GM21390 (cell line): ENCODE measurements at regions not wholly inside any gene's neighbourhood (a gene's known extent, or its start where the extent isn't known, plus 50 kb on each side); places are given as distances from the start of the nearest gene placed in this dataset.
"Not testable (repeated sequence)": the region's sequence is repeated elsewhere in the genome, so short reads cannot be mapped to it uniquely, and the experiment has no call there.

ENCODE experiments used
- ATAC-seq: cut with Tn5 transposase; IDR thresholded peaks from one replicate; pipeline ENCODE4 v1.9.1; 2021; ENCODE audit not compliant: unreplicated experiment

- no peak for ATAC-seq
These were observed 154.4 kb downstream of the OXSM start for GRCh38 chr3:25944329-25944728.

- no peak for ATAC-seq
These were observed 155.5 kb downstream of the OXSM start for GRCh38 chr3:25945366-25945765.

- no peak for ATAC-seq
These were observed 155.9 kb downstream of the OXSM start for GRCh38 chr3:25945836-25946235.

GRCh38 chr3:25952133-25952532 is 162.2 kb downstream of the OXSM start:
- ATAC-seq = no peak

- ATAC-seq = no peak
These were observed 167.1 kb downstream of the OXSM start for GRCh38 chr3:25957026-25957425.

GRCh38 chr3:25960776-25961175 is 170.9 kb downstream of the OXSM start:
- no peak for ATAC-seq

- no peak for ATAC-seq
These were observed 172.4 kb downstream of the OXSM start for GRCh38 chr3:25962255-25962654.

GRCh38 chr3:25964141-25964540 is 174.3 kb downstream of the OXSM start:
- no peak for ATAC-seq

GRCh38 chr3:25967385-25967784 is 177.5 kb downstream of the OXSM start:
- ATAC-seq = no peak

GRCh38 chr3:25971736-25972135 is 181.8 kb downstream of the OXSM start:
- no peak for ATAC-seq

- no peak for ATAC-seq
These were observed 183.2 kb downstream of the OXSM start for GRCh38 chr3:25973122-25973521.

- ATAC-seq = no peak
These were observed 192.9 kb downstream of the OXSM start for GRCh38 chr3:25982756-25983155.

GRCh38 chr3:25985621-25986020 is 195.7 kb downstream of the OXSM start:
- no peak for ATAC-seq

- ATAC-seq = no peak
These were observed 202.7 kb downstream of the OXSM start for GRCh38 chr3:25992606-25993005.

- no peak for ATAC-seq
These were observed 214.3 kb downstream of the OXSM start for GRCh38 chr3:26004172-26004571.

- no peak for ATAC-seq
These were observed 221.4 kb downstream of the OXSM start for GRCh38 chr3:26011276-26011675.

GRCh38 chr3:26012241-26012745 is 222.4 kb downstream of the OXSM start:
- no peak for ATAC-seq

- ATAC-seq = no peak
These were observed 225.9 kb downstream of the OXSM start for GRCh38 chr3:26015752-26016151.

- no peak for ATAC-seq
These were observed 229.0 kb downstream of the OXSM start for GRCh38 chr3:26018889-26019288.

- ATAC-seq = not testable (repeated sequence)
These were observed 234.3 kb downstream of the OXSM start for GRCh38 chr3:26024206-26024605.

- no peak for ATAC-seq
These were observed 239.4 kb downstream of the OXSM start for GRCh38 chr3:26029321-26029720.

- ATAC-seq = not testable (repeated sequence)
These were observed 252.2 kb downstream of the OXSM start for GRCh38 chr3:26042126-26042525.

- ATAC-seq = no peak
These were observed 260.1 kb downstream of the OXSM start for GRCh38 chr3:26049951-26050350.

- ATAC-seq = no peak
These were observed 260.9 kb downstream of the OXSM start for GRCh38 chr3:26050776-26051175.
